ENCODE measurements at regions not wholly inside any gene's neighbourhood (a gene's known extent, or its start where the extent isn't known, plus 50 kb on each side); places are given as distances from the start of the nearest gene placed in this dataset.

DNA sequence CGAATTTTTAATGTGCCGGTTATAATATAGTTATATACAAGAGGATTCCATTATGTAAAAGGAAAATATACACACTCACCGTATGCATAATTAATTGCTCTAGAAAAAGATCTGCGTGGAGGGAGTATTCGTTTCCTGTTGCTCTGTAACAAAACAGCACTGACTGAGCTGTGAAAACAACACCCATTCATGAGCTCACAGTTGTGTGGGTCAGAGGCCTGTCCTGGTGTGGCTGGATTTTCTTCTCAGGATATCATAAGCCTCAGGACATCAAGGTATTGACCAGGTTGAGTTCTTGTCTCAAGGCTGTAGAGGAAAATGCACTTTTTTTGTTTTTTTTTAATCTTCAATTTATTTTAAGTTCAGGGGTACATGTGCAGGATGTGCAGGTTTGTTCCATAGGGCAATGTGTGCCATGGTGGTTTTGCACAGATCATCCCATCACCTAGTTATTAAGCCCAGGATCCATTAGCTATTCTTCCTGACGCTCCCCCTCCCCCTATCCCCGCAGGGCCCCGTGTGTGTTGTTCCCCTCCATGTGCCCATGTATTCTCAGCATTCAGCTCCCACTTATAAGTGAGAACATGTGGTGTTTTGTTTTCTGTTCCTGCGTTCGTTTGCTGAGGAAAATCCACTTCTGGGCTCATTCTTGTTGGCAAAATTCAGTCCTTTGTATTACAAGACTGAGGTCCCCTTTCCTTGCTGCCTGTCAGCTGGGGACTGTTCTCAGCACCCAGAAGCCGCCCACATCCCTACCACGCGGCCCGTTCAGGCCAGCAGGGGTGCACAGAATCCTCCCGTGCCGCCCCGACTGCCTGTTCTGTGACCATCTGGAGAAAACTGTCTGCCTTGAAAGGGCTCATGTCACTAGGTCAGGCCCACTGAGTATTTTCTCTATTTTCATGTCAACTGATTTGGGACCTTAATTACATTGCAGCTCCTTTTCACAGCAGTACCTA lies 87.4 kb upstream of the ERRFI1 start:
- DNase-seq, result peak; percentile 68

DNA sequence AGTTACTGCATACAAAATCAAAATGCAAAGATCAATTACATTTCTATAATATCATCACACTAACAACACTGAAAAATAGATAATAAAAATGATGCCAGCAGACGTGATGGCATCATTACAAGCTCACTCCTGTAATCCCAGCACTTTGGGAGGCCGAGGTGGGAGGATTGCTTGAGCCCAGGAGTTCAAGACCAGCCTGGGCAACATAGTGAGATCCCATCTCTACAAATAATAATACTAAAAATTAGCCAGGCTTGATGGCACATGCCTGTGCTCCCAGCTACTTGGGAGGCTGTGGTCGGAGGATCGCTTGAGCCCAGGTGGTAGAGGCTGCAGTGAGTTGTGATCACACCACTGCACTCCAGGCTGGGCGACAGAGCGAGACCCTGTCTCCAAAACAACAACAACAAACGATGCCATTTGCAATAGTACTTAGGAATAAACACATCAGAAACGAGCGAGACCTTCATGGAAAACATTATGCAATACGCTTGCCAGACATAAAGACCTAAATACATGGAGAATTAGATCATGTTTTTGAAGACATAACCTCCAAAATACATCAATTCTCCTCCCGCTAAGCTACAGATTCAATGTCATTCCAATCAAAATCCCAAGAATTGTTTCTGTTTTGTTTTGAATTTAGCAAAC lies 86.6 kb upstream of the ERRFI1 start:
- DNase-seq, result no peak

DNA sequence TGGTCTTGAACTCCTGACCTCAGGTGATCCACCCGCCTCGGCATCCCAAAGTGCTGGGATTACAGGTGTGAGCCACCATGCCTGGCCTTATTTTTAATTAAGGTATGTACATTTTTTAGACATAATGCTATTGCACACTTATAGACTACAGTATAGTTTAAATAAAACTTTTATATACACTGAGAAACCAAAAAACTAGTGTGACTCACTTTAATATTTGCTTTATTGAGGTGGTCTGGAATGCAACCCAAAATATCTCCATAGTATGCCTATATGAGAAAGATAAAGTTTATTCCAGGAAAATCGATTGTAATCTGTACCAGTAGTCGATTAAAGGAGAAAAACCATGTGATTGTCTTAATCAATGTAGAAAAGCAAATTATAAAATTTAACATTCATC lies 85.5 kb upstream of the ERRFI1 start:
- no peak for DNase-seq

DNA sequence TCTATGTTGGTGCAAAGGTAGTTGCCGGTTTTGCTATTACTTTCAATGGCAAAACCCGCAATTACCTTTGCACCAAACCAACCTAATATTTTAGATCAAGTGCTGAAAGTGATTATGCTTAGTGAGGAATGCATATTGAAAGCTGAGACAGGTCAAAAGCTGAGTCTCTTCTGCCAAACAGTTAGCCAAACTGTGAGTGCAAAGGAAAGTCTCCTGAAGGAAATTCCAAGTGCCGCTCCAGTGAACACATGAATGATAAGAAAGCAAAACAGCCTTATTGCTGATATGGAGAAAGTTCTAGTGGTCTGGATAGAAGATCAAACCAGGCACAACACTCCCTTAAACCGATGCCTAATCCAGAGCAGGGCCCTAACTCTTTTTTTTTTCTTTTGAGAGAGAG lies 83.1 kb upstream of the ERRFI1 start:
- DNase-seq, result no peak

DNA sequence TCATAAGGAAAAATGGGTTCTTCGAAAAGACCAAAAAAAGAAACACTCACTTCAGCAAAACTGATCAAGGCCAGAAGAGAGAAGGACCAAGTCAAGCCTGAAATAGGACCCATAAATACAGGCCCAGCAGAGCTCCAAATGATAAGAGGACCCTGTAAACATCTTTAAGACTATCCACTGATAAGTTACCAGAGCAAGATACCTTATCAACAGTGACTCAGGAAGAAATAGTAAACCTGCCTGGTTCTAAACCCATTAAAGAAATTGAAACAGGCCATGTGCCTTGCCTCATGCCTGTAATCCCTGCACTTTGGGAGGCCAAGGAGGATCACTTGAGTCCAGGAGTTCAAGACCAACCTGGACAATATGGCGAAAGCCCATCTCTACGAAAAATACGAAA lies 81.8 kb upstream of the ERRFI1 start:
- DNase-seq, result no peak

DNA sequence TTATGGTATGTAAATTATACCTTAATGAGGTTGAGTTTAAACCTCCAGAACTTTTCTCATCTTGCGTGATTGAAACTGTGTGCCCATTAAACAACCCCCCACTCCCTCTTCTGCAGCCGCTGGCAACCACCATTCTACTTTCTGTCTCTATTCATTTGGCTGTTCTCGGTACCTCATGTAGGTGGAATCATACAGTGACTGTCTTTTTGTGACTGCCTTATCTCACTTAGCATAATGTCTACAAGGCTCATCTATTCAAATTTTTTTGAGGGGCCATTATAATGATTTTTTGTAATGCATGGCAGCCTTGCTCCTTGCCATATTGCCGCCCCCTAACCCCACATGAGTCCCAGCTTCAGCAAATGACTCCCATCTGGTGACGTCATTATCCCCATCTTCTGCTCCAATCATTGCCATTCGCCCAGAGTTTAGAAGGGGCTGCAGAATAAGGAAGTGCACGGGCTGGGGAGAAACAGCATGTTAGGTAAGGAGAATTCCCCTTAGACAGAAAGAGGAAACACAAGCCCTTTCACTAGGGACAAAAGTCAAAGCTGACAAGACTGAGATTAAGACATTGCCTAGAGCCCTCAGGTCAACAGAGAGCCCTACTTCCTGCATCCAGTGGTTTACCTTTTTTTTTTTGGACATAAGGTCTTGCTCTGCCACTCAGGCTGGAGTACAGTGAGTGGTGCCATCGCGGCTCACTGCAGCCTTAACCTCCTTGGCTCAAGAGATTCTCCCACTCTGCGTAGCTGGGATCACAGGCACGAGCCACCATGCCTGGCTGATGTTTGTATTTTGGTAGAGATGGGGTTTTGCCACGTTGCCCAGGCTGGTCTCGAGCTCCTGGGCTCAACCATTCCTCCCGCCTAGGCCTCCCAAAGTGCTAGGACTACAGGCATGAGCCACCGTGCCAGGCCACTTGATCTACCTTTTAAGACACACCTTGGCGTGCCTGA lies 78.4 kb upstream of the ERRFI1 start:
- DNase-seq, result no peak

DNA sequence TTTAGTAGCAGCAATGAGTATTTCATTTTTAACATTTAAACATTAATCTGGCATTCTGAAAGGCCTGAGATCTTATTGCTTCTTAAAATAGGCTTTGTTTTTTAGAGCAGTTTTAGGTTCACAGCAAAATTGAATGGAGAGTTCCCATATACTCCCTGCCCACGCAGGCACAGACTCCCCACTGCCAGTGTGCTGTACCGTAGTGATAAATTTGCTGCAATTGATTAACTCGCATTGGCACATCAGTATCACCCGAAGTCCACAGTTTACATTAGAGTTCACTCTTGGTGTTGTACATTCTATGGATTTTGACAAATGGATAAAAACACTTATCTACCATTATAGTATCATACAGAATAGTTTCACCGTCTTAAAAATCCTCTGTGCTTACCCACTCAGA lies 71.8 kb upstream of the ERRFI1 start:
- DNase-seq, result no peak

DNA sequence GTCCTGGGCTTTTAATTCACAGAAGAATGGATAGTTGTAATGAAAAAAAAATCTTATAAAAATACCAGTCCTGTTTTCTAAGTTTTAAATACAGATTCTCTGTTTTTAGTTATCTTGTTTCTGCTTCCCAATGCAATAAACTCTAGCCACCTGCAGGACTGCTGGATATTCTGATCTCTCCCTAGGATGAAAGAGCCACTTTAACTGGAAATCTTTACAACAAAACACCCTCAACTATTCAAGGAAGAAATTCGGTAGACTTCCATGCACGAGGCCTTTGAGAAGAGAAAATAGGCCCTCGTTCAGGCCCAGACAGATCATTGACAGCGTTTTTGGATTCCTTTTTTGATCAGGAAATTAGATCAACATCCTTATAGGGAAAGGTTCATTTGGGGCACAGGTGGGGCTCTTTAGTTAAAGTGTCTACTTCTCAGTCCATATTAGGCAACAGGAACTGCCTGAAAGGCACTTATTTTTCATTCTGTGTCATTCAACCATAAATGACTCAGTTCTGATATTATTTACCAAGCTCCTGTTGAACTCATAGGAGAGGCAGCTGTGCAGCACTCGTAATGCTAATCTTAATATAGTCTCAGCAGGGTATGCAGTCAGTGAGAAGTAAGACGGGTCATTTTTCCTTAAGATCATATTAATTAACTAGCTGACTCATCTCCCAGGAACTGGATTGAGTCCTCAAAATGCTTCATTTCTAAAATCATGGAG lies 71.1 kb upstream of the ERRFI1 start:
- DNase-seq, result peak; percentile 90

DNA sequence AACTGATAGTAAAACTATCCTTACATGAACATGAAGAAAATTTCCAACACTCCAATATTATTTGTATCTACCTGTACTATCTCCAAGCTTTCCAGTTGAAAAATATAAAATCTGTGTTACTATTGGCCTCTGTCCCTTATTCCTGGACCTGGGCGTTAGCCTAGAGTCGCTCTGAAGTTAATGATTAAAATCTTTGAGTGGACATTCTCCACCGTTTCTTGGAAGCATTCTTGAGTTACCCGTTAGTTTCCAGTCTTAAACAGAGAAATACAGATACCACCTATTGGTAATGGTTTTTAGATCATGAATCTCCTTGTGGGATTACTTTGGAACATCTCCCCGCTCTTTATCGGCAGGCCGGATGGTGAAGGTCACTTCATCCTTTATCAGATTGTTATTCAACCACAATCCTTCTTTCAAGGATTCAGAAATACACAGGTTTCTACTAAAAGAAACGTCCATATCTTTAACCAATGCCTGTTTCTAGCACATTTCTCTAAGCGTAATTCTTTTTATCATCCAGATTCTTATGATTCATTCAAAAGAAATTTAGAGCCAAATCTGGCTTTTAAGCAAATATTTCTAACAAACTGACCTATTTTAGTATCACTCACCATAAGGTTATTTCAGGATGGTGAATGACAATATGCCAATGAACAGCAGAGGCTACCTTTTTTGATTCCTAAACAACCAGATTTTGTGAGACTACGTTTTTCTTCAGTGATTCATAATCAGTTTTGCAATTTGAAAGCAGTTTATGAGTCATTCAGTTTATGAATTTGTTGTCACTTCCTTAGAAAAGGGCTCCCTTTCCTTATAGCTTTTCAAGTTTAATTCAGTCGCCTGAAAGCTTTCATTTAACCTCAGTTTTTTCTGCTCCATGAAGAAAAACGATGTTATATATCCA lies 70.2 kb upstream of the ERRFI1 start:
- DNase-seq, result peak; percentile 80

DNA sequence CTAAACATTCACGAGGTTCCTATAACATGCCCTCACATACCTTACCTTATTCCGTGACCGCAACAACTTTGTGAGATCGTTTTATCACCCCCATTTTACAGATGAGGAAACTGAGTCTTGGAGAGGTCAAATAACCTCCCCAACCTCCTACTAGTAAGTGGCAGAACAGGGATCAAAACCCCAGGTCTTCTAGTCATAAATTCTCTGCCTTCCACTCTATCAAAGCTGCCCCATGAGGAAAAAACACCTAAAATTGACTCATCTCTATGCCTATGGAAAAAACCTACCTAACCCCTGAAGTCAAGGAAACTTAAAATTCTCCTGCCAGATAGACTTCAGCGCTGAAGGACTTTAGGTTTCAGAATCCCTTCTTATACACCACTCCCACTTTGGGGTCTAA lies 69.5 kb upstream of the ERRFI1 start:
- no peak for DNase-seq

DNA sequence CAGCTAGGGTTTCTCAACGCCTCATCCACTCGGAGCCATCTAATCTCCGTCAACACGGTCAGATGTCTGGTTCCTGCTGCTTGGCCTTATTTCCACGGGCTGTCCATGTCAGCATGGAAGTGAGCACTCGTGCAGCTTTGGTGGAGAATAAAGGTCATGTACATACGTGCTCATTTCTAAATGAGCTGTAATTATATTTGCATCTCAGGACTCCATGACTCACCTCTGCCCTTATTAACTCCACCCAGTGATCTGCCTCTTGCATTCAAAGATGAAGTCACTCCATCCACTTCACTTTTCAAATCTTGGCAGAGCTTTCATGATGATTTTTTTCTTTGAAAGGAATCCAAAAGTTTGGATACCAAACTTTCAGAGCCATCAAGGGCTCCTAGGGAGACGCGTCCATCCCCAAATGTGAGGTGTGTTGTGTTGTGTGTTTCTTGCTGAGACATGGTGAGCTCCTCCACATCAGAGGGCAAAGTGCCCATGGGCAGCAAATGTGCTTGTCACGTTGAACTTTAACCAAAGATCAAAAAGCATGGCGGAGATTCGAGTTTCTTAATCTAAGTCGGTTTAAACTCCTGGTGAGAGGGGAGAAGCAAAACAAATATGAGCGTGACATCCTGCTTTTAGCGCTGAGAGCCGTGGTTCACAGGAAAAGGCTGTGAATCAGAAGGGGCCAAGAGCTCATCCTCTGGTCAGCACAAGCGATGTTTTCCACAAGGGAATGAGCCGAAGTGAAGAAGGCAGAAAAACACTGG lies 68.6 kb upstream of the ERRFI1 start:
- DNase-seq, result peak; percentile 91

DNA sequence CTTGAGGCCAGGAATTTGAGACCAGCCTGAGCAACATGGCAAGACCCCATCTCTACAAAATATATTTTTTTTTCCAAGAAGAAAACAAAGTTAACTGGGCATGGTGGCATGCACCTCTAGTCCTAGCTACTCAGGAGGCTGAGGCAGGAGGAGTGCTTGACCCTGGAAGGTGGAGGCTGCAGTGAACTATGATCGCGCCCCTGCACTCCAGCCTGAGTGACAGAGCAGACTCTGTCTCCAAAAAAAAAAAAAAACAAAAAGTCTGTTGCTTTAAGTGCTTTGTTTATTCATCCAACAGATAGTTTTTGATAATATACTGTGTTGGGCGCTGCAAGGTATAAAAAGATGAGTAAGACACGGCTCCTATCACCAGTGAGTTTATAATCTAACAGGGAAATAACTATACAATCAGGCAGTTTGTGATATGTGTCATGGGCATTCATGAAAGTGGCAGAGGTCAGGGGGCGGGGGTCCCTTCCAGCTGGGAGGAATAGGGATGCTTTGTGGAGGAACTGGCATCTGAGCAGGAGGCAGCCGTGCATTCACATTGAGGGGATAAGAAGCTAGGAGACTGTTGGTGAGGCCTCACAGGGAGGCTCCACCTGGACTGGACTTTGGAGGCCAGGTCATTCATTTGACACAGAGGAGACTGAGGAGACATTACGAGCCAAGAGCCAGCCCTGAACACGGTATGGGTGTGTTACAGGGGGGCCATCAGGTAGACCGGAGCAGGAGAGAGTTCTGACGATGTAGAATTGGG lies 67.3 kb upstream of the ERRFI1 start:
- DNase-seq, result no peak

DNA sequence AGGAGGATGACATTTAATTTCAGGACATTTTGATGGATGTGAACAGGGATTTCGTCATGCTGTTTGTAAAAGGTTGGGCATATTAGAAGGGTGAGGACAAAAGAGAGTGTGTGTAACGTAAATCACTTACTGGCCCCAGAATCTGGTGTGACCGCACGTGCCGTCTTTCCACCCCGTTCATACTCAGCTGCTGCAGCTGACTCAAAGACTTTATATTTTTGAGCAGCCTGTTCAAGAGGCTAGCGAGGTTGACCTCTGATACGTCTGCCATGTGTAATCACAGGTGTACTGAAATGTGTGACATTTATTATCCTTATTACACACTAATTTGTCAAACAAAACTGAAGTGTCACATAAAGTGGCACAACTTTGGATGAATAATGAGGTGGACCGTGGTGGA lies 66.5 kb upstream of the ERRFI1 start:
- no peak for DNase-seq

DNA sequence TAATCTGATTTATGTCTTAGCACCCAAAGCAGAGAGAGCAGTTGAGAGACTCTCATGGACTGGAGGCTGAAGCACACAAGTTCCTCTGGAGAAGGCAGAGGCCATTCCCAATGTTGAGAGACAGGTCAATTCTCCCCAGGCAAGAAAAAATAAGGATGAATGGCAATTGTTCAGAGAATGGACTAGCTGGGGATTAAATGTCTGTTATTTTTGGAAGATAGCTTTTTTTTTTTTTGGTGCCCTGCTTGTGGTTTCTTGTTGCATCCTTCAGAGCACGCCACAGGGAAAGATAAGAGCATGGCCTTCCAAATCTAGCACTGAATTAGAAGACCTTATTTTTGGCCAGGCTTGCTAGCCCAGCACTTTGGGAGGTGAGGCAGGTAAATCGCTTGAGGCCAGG lies 65.6 kb upstream of the ERRFI1 start:
- DNase-seq, result no peak

DNA sequence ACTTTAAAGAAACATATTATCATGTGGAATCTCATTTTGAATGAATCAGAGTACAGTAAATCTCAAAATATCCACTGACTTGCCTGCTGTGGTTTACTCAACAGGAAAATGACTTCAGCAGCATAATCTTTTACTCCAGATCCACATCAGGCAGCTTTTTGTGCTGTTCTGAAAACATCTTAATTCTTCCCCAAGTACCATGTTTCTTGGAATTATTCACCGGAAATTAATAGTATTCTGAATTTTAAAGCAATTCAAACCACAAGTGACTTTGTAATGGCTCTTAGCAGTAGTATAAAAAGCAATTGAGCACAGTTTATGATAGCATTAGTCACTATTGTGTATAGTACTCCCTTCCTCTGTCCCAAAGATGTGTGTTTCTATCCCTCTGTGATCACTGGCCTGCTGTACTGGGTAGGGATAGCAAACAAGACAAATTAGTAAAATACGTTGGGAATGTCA lies 64.2 kb upstream of the ERRFI1 start:
- DNase-seq, result peak; percentile 90

DNA sequence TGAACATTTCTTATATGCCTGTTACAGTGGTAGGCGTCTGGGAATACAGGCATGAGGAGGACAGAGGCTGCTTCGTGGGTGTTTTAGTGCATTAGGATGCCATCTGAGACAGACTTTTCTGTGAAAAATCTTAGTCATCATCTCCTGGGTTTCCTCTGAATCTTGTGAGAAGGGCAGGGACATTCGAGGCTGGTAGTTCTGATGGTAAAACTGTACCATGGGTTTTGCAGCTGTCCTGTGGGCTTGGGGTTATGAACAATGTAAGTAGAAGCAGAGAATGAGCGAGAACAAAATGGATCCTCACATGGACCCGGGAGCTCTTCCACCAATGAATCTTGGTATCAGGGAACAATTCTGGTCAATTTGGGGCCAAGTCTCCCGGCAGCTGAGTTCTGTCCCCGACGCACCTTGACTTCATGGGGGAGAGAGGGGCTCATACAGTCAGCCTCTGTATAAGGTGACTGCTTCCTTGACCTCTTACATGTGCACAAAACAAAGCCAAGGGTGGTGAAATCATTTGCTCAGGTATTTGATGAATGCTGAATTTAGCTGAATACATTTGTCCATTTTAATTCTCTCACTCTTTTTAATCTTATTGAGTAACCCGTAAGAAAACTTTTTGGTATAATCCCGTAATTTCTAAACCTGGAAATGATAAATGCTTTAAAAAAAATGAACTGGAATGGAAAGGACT lies 63.6 kb upstream of the ERRFI1 start:
- peak; percentile 43 for DNase-seq

DNA sequence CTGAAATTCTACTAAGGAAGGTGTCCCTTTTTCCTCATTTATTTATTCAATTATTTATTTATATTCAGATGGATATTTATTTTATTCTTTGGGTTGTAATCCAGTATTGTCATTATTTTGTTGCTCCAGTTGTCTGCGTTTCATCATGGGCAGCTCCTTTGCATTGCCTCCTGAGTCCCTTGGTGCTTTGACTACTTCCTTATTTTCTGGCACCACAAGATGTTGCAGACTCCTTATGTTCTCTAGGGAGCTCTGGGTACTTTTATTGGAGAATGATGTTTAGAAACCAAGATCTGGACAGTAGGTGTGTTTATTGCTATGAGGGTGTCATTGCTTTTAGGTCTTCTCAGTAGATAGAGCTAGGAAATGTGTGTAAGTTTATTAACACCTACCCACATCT lies 59.9 kb upstream of the ERRFI1 start:
- no peak for DNase-seq

DNA sequence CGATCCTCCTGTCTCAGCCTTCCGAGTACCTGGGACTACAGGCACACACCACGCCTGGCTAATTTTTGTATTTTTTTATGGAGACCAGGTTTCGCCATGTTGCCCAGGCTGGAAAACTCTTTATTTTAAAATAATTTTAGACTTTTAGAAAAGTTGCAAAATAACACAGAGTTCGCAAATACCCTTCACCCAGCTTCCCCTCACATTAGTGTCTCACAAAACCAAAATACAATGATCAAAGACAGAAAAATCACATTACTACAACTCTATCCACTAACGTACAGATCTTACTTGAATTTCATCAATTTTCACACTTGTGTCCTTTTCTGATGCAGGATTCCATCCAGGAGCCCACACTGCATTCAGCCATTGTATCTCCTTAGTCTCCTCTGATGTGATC lies 58.8 kb upstream of the ERRFI1 start:
- DNase-seq, result no peak

All from dermis blood vessel endothelial cell (primary cell).